Peyer's patch (tissue), 4 donors: ENCODE measurements at regions not wholly inside any gene's neighbourhood (a gene's known extent, or its start where the extent isn't known, plus 50 kb on each side); places are given as distances from the start of the nearest gene placed in this dataset.

Experiments used
- DNase-seq, 3 donors: peaks; one replicate each; pipeline ENCODE4 v3.0.0-alpha.2; 2017 to 2019
- H3K27ac ChIP-seq, 4 donors: fragments of 200-600 bp; sonication (generic); one replicate each; pipeline ENCODE4 v1.5.1; 2016 to 2019
- H3K27me3 ChIP-seq, 2 donors: fragments of 200-600 bp; sonication (generic); one replicate each; pipeline ENCODE4 v1.5.1; 2019
- H3K36me3 ChIP-seq, 3 donors: fragments of 200-600 bp; sonication (generic); one replicate each; pipeline ENCODE4 v1.5.1; 2016 to 2019
- H3K4me1 ChIP-seq, 4 donors: fragments of 200-600 bp; sonication (generic); one replicate each; pipeline ENCODE4 v1.5.1; 2016 to 2019
- H3K4me3 ChIP-seq, 4 donors: fragments of 200-600 bp; sonication (generic); 1 replicate in 3 of 4; 2 replicates in 1 of 4; pipeline ENCODE4 v1.5.1; 2016 to 2019; ENCODE audit warnings: mild to moderate bottlenecking in 1 of 4
- H3K9me3 ChIP-seq, 4 donors: fragments of 200-600 bp; sonication (generic); one replicate each; pipeline ENCODE4 v1.5.1; 2016 to 2019; ENCODE audit warnings: mild to moderate bottlenecking in 1 of 4
- CTCF ChIP-seq, 6 experiments: fragments of 450-650 bp in 4 of 6; fragments of 200-600 bp in 2 of 6; sonication (generic) in 1 of 6; IDR thresholded peaks; one replicate each; pipeline ENCODE4 v1.5.1; 2017 to 2019; ENCODE audit warnings: antibody characterized with exemption in 6 of 6, mild to moderate bottlenecking in 3 of 6, moderate library complexity in 1 of 6
- POLR2A ChIP-seq, 2 donors: fragments of 450-650 bp; IDR thresholded peaks; one replicate each; pipeline ENCODE4 v1.5.1; 2017; ENCODE audit warnings: antibody characterized with exemption in 2 of 2, mild to moderate bottlenecking in 2 of 2, moderate library complexity in 2 of 2

DNA sequence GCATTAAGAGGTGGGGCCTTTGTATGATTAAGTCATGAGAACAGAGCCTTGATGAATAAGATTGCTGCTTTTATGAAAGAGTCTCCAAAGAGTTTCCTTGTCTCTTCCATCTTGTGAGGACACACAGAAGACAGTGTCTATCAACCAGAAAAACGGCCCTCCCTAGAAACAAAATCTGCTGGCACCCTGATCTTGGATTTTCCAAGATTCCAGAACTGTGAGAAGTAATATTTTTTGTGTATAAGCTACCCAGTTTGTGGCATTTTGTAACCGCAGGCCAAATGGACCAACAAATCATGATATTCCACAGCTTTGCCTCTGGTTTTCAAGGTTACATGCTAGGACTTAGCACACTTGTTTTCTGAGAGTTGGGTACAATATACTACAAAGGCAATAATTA lies 687.8 kb downstream of the TDRD15 start:
- no peak for DNase-seq
- TF ChIP-seq CTCF (IDR thresholded peaks at IDR 0.05) = no peak
- TF ChIP-seq POLR2A (IDR thresholded peaks at IDR 0.05) = no peak

DNA sequence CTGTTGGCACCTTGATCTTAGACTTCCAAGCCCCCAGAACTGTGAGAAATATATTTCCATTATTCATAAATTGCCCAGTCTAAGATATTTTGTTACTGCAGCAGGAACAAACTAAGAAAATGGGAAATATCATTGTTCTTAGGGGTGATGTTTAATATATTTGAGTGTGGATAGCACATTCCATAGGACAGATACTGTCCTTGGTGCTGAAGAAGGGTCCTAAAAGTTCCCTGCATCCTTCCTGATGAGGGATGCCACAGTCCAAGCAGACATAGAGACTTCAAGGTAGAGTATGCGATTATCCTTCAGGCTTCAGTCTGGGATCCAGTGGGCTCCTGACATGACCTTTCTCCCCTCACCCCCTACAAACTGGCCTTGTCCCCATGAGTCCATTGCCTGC lies 689.0 kb downstream of the TDRD15 start:
- Histone ChIP-seq H3K4me1 (no peaks in the 10 kb centered on the region), H3K36me3 (no peaks in the 10 kb centered on the region), H3K4me3 (no peak overlapping the region), H3K27me3 (no peaks in the 10 kb centered on the region), H3K27ac (no peak overlapping the region), H3K9me3 (no peaks in the 10 kb centered on the region)
- no peak for DNase-seq
- no peak for TF ChIP-seq CTCF (IDR thresholded peaks at IDR 0.05)
- no peak for TF ChIP-seq POLR2A (IDR thresholded peaks at IDR 0.05)

More for the DNA sequence above, 687.8 kb downstream of the TDRD15 start:
- Histone ChIP-seq H3K27ac (no peak overlapping the region), H3K36me3 (no peaks in the 10 kb centered on the region), H3K4me3 (no peak overlapping the region), H3K4me1 (no peaks in the 10 kb centered on the region), H3K9me3 (no peaks in the 10 kb centered on the region), H3K27me3 (no peaks in the 10 kb centered on the region)

- no peaks in the 10 kb centered on the region for H3K9me3 ChIP-seq
- no peak overlapping the region for H3K4me3 ChIP-seq
- TF ChIP-seq CTCF (IDR thresholded peaks at IDR 0.05) (no peak), POLR2A (IDR thresholded peaks at IDR 0.05) (no peak)
- no peak overlapping the region for H3K27ac ChIP-seq
- no peaks in the 10 kb centered on the region for H3K4me1 ChIP-seq
- DNase-seq = no peak
- H3K36me3 ChIP-seq = no peaks in the 10 kb centered on the region
- H3K27me3 ChIP-seq = no peaks in the 10 kb centered on the region
These were observed 690.9 kb downstream of the TDRD15 start for GRCh38 chr2:21814588-21815149.

- no peak for DNase-seq
- no peak overlapping the region for H3K27ac ChIP-seq
- H3K36me3 ChIP-seq = no peaks in the 10 kb centered on the region
- no peak overlapping the region for H3K4me3 ChIP-seq
- no peaks in the 10 kb centered on the region for H3K4me1 ChIP-seq
- no peaks in the 10 kb centered on the region for H3K27me3 ChIP-seq
- TF ChIP-seq POLR2A (IDR thresholded peaks at IDR 0.05) (no peak), CTCF (IDR thresholded peaks at IDR 0.05) (no peak)
- H3K9me3 ChIP-seq = no peaks in the 10 kb centered on the region
These were observed 694.5 kb downstream of the TDRD15 start for GRCh38 chr2:21818212-21818795.

GRCh38 chr2:21819454-21819853 lies 695.7 kb downstream of the TDRD15 start:
- no peak for TF ChIP-seq POLR2A (IDR thresholded peaks at IDR 0.05)
- Histone ChIP-seq H3K36me3 (no peaks in the 10 kb centered on the region), H3K4me3 (no peak overlapping the region), H3K27me3 (no peaks in the 10 kb centered on the region), H3K27ac (no peak overlapping the region), H3K9me3 (no peaks in the 10 kb centered on the region), H3K4me1 (no peaks in the 10 kb centered on the region)
- DNase-seq = no peak

- no peak overlapping the region for H3K4me3 ChIP-seq
- DNase-seq = no peak
- no peaks in the 10 kb centered on the region for H3K36me3 ChIP-seq
- no peaks in the 10 kb centered on the region for H3K27me3 ChIP-seq
- H3K4me1 ChIP-seq = no peaks in the 10 kb centered on the region
- no peak overlapping the region for H3K27ac ChIP-seq
- TF ChIP-seq CTCF (IDR thresholded peaks at IDR 0.05) (no peak), POLR2A (IDR thresholded peaks at IDR 0.05) (no peak)
- H3K9me3 ChIP-seq = no peaks in the 10 kb centered on the region
These were observed 696.5 kb downstream of the TDRD15 start for GRCh38 chr2:21820271-21820670.
